EL (cell line): ENCODE measurements at regions not wholly inside any gene's neighbourhood (a gene's known extent, or its start where the extent isn't known, plus 50 kb on each side); places are given as distances from the start of the nearest gene placed in this dataset.
A peak's percentile ranks its signal among the peaks of the same experiment; 100 is the strongest.
"Not testable (repeated sequence)": the region's sequence is repeated elsewhere in the genome, so short reads cannot be mapped to it uniquely, and the experiment has no call there.

ENCODE experiments used
- DNase-seq: peaks from one replicate; pipeline ENCODE4 v3.0.0-alpha.2; 2016

DNA sequence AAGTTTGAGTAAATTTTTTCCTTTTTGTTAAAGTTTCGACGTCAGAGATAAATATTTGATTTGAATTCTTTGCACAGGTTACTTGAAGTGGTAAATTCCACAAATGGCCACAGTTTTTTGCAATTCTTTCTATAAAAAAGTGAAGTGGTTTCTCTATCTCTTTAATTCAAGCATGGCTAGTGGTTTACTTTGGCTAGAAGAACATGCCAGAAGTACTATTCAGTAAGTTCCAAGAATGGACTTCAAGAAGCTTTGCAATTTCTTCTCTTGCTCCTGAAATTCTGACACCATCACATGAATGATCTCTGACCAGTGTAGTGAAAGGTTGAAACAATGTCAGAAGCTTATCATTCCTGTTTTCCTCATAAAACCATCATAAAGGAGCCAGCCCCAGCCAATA is 55.7 kb upstream of the RNPC3 start:
- no peak for DNase-seq

- no peak for DNase-seq
Observed at GRCh38 chr1:103467100-103467499, 58.4 kb upstream of the RNPC3 start.

- peak; percentile 26 for DNase-seq
Observed at GRCh38 chr1:103461161-103462105, 64.1 kb upstream of the RNPC3 start.

DNA sequence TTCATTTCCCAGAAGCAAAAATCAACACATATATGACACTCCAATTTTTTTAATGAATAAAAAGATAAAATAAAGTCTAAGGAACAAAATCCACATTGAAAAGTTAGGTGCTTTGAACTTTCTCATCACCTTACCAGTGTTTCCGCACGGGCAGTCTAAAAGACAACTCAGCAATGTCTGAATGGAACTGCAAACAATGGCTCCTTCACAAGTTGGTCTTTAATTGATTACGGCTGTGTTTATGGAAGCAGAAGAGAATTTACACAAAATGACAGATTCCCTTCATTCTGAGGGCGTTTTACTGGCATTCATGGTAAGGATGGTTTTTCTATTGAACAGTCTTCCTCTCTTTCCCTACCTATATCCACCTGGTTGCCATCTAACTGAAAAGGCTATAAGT is 65.0 kb upstream of the RNPC3 start:
- DNase-seq, result no peak

- peak; percentile 7 for DNase-seq
Observed at GRCh38 chr1:103459346-103459745, 66.2 kb upstream of the RNPC3 start.

DNA sequence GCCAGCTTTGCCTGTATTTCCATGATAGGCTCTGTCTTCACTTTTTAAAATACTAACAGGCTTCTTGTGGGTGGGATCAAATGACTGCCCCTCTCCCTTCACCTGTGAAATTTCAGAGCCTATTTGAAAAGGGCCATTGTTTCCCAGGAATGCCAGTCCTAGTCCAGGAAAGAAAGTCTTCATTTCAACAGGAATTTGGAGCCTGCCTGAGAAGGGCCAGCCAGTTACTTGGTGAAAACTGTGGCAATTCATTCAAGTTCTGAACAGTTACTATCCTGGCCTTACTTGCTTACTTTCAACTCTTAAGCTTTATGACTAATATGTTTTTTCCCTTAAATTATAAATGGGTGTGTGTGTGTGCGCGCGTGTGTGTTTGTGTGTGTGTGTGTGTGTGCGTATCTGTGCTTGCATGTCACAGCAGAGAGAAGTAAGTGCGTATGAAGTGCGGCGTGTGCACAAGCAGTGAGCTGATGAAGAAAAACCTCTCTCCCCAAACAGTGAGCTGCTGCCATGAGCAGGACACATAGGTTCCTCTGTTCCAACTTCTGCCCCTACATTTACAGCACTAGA is 67.5 kb upstream of the RNPC3 start:
- DNase-seq, result no peak

- DNase-seq, result peak; percentile 6
Observed at GRCh38 chr1:103448560-103448959, 76.9 kb upstream of the RNPC3 start.

GRCh38 chr1:103447471-103447870 is 78.0 kb upstream of the RNPC3 start:
- DNase-seq, result peak; percentile 9

- no peak for DNase-seq
Observed at GRCh38 chr1:103441342-103441741, 84.2 kb upstream of the RNPC3 start.

GRCh38 chr1:103436568-103437100 is 88.9 kb upstream of the RNPC3 start:
- not testable (repeated sequence) for DNase-seq

- no peak for DNase-seq
Observed at GRCh38 chr1:103435443-103435842, 90.1 kb upstream of the RNPC3 start.

DNA sequence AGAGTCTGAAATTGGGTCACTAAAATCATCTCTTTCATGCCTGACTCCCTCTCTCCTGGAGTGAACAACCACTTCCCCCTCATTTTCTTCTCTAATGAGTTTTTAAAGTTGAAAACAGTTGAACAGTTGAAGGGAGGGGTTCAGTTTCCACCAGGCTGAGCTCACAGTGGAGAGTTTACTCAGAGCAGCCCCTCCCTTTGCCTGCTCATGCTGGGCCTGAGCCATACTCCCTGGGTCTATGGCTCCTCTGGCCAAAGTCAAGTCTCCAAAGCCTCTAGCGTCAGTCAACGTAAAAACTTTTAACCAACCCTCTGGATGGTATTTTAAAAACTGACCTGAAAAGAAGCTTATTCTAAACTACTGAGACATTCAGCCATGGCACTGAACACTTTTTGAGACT is 100.8 kb upstream of the RNPC3 start:
- DNase-seq, result no peak

DNA sequence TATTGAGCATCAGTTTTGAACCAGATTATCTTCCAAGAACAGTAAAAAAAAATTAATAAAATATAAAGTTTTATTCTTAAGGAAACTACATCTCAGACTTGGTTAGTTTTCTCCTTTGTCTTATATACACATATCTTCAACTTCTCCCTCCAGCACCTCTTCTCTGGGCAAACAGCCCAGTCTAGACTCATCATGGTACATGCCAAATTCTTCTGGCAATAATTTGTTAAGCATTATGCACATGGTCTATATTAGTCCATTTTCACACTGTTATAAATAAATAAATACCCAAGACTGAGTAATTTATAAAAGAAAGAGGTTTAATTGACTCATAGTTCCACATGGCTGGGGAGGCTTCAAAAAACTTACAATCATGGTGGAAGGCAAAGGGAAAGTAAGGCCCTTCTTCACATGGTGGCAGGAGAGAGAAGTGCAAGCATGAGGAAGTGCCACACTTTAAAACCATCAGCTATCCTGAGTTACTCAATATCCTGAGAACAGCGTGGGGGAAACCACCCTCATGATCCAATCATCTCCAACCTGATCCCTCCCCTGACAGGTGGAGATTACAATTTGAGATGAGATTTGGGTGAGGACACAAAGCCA is 108.7 kb upstream of the RNPC3 start:
- peak; percentile 53 for DNase-seq

GRCh38 chr1:103387898-103388297 is 137.6 kb upstream of the RNPC3 start:
- peak; percentile 5 for DNase-seq

DNA sequence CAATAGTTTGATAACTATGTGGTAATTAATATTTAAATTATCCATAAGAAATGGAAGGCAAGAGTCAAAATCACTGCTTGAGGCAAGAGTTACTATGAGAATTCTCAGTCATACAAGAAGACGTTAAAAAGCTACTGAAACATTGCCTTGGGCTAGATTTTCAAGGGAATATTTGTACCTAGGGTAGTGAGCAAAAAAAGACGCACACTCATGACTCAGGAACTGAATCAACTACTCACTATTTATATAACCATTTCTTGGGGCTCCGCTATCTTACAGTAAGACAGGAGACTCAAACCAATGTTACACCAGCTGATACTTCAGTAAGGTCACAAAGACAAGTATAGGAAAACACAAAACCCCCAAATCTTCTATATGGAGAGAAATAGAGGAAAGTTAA is 151.5 kb upstream of the RNPC3 start:
- DNase-seq, result peak; percentile 52

- peak; percentile 6 for DNase-seq
Observed at GRCh38 chr1:103372866-103373265, 152.6 kb upstream of the RNPC3 start.

DNA sequence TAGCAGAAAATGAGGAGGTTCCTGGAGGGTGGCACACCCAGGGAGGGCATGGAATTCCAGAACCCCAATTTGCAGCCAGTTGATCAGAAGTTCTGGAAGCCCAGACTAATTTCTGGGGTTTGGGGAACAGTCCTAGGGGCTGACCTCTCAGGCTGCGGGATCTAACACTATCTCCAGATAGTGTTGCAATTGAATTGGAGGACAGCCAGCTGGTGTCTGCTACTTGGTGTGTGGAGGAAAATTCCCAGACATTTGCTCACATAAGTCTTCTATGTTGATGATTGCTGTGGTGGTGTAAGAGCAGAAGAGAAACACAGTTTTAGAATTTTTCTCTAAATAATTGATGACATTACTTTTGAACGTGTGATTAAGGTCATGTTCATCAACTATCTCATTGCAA is 154.3 kb upstream of the RNPC3 start:
- peak; percentile 69 for DNase-seq

DNA sequence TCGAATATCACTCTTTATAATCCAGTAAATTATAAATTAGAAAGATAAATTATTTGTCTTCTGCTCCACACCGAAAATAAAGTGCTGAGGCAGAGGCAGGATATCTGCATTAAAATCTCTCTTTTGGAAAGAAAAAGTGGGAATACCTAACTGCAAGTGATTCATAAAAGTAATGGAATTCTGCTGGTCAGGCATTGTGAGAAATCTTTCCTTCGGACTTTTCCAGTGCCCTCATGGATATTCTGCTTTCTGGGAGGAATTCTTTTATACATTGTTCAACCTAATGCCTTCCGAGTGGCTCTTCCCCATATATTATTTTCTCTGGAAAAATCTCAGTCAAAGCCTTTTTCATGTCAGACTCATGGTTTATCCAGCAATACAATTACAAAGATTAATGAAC is 158.3 kb upstream of the RNPC3 start:
- DNase-seq, result no peak

DNA sequence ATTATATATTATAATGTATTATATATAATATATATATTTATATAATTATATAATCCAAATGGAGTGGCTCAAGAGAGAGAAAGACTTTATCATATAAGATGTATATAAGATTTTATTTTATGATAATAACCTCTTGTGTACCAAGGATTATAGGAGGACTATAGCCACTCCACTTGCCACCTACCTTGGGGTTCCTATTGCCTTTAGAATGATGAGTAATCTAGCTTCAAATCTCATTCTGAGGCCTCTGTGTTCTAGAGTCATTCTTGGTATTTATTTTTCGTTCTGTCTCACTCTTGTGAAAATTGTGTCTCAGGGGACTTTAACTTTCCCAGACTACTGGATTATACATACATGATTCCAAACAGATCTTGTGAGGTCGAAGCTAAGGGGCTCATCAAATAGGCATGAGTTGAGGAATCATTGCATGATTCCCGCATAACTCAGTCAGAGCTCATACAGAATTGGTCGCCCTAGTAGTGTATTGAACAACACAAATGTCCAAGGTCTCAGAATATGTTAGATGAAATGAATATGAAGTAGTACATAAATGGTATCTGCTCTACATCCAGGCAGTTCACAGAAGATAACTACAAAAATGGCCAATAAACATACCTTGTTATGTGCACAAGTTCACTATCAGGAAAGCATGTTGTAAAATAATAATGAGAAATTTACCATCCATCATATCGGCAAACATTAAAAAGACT is 159.5 kb upstream of the RNPC3 start:
- no peak for DNase-seq

GRCh38 chr1:103363008-103363365 is 162.5 kb upstream of the RNPC3 start:
- no peak for DNase-seq

GRCh38 chr1:103362348-103363007 is 163.0 kb upstream of the RNPC3 start:
- DNase-seq, result no peak

DNA sequence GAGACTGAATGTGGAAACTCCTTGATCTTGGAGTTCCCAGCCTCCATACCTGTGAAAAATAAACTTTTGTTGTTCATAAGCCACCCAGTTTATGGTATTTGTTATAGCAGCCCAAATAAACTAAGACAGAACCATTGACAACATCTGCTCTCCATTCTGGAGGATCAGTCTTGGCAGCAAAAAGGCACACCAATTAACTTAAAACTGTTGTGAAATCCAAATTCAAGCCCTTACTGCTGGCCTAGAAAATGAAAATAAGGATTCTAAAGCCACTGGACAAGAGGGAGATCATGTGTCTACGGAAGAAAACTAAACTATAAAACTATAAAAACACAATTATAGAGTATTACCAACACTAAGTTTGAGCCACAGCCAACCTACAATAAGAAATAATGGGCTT is 172.1 kb upstream of the RNPC3 start:
- DNase-seq, result no peak

GRCh38 chr1:103348136-103348535 is 177.4 kb upstream of the RNPC3 start:
- no peak for DNase-seq
